ENCODE measurements at regions not wholly inside any gene's neighbourhood (a gene's known extent, or its start where the extent isn't known, plus 50 kb on each side); places are given as distances from the start of the nearest gene placed in this dataset.
A peak's percentile ranks its signal among the peaks of the same experiment; 100 is the strongest.
"Not testable (repeated sequence)": the region's sequence is repeated elsewhere in the genome, so short reads cannot be mapped to it uniquely, and the experiment has no call there.

DNA sequence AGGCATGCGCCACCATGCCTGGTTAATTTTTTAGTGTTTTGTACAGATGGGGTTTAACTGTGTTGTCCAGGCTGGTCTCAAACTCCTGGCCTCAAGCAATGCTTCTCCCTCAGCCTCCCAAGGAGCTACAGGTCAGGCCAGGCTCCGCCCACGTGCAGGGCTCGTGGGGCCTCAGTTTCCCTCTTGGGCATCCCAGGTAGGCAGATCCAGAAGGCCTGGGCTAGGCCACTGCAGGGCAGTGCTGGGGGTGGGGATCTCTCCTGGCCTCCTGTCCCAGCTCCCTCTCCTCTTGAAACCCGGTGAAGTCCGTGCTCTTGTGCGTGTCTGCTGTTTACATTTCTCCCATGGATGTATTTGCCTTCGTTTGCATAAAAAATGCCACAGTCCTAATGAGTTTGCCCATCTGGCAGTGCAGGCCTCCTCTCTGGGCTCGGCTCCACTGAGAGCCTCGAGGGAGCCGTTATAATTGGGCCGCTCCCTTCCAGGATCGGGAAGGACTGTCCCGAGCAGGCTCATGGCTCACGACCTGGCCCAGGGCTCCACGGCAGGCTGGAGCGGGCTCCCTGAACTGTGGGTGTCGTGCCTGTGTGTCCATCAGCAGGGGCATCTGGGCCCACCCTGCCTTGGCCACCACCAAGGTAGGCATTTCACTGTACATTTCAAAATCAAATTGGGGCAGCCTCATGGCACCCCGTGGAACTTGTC, 52.6 kb upstream of the RUFY1 start:
- peak; percentile 15 for DNase-seq

GRCh38 chr5:179495906-179496455, 54.4 kb upstream of the RUFY1 start:
- DNase-seq = no peak

GRCh38 chr5:179494774-179495526, 55.4 kb upstream of the RUFY1 start:
- DNase-seq = no peak

DNA sequence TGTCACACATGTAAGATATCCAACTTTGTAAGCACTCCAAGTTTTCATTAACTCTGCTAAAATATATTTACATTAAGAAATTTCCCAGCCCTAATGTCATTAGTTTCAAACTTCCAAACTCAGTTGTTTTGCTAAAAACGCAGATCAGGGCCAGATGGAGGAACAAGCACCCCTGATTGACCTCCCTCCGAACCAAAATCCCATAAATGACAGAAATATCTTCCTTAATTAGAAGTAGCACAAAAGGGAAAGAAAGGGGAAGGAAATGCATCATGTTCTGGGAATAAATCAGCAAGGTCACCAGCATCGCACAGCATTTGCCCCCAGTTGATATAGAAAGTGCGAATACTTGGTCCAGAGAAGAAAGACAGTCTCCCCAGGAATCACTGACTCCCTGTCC, 61.4 kb upstream of the RUFY1 start:
- DNase-seq = no peak

GRCh38 chr5:179488491-179488890, 61.9 kb upstream of the RUFY1 start:
- no peak for DNase-seq

- no peak for DNase-seq
Observed at GRCh38 chr5:179487145-179487544, 63.2 kb upstream of the RUFY1 start.

GRCh38 chr5:179486596-179487051, 63.7 kb upstream of the RUFY1 start:
- DNase-seq = no peak

GRCh38 chr5:179485845-179486575, 64.3 kb upstream of the RUFY1 start:
- no peak for DNase-seq

GRCh38 chr5:179484761-179485160, 65.6 kb upstream of the RUFY1 start:
- no peak for DNase-seq

GRCh38 chr5:179484201-179484600, 66.2 kb upstream of the RUFY1 start:
- DNase-seq = no peak

DNA sequence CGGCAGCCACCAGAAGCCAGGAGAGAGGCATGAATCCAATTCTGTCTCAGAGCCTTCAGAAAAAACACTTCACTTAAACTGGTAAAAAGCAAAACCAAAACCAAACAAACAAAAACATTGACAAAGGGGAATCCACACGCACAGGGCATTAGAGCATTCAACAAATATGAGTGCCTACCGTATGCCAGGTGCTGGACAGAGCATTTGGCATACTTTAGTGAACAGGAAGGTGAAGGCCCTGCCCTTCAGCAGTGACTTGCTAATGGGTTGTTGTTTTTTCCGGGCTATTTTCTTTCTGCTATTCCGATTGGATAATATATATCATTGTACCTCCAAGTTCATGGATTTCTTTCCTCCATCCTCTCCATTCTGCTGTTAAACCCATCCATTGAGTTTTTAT, 71.7 kb upstream of the RUFY1 start:
- DNase-seq = no peak

DNA sequence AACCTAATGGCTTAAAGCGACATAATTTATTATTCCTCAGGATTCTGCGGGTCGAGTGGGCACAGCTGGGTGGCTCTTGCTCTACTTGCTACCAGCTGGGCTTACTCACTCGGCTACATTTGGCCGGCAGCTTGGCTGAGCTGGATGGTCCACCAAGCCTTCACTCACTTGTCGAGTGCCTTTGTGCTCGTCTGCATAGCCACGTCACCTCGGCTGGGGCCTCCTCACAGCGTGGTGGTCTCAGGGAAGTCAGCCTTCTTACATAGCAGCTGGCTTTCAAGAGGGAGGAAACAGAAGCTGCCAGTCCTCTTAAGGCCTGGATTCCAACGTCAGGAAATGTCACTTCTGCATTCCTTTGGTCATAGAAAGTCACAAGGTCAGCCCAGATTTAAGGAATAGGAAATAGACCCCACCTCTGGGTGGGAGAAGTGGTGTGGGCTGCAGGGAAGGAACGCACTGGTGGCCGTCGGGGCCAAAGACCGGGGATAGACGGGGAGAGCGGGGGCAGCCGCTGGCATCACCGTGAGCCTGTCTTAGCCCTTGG, 75.1 kb upstream of the RUFY1 start:
- DNase-seq = peak; percentile 14

GRCh38 chr5:179472641-179473040, 77.7 kb upstream of the RUFY1 start:
- DNase-seq = no peak

DNA sequence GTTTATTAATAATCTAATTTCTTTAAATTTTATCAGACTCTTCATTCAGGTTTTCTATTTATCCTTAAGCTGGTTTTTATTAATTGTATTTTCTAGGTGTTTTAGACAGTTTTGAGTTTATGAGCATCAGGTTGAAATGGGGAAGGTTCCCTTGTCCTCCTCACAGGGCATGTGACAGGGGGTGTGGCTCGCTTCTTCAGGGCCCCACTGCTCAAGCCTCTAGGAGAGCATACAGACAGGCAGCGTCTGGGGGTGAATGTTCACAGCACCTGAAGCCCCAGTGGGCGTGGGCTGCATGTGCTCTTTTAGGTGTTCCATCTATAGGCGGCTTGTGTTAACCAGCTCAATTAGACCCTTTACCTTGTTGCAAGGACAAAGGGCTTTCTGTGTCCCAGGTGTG, 78.2 kb upstream of the RUFY1 start:
- DNase-seq = no peak

DNA sequence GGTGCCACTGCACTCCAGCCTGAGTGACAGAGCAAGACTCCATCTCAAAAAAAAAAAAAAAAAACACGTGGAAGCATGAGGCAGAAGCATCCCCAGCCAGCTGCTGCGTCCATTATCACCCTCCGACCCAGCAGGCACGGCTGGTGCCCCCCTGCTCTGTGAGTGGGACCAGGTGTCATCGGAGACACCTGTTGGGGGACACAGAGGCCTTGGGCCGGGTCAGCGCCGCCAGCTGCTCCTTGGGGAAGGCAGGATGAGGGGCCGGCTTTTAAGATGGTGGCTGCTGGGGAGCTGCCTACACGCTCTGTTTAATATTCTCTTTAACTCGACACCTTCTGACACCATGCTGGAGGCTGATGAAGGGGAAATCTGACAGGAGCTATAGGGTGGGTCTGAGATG, 80.2 kb upstream of the RUFY1 start:
- no peak for DNase-seq

DNA sequence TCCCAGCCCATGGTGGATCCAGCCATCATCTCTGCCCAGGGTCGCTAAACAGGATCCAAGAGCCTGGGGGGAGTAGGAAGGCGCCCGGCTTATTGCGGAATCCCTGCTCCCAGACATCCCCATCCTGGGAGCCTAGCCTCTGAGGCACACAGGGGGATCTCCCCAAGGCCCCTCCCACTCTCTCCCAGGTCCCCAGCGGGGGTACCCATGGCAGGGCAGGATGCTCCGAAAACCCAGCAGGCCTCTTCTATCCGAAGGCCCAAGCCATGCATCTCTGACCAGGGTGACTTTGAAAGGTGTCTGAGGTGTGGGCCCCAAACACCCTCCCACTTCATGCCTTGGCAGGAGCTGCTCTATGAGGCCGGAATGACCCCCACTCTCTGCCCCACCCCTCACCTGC, 81.7 kb upstream of the RUFY1 start:
- no peak for DNase-seq

GRCh38 chr5:179467441-179467840, 82.9 kb upstream of the RUFY1 start:
- DNase-seq = no peak

GRCh38 chr5:179464631-179465030, 85.7 kb upstream of the RUFY1 start:
- no peak for DNase-seq

- DNase-seq = no peak
Observed at GRCh38 chr5:179462040-179462439, 88.3 kb upstream of the RUFY1 start.

GRCh38 chr5:179461576-179461975, 88.8 kb upstream of the RUFY1 start:
- no peak for DNase-seq

GRCh38 chr5:179459771-179460170, 90.6 kb upstream of the RUFY1 start:
- no peak for DNase-seq

- no peak for DNase-seq
Observed at GRCh38 chr5:179457612-179458011, 92.7 kb upstream of the RUFY1 start.

- not testable (repeated sequence) for DNase-seq
Observed at GRCh38 chr5:179456075-179456474, 94.3 kb upstream of the RUFY1 start.

All from NCI-H446 treated with DMSO at 0.1 percent for 48 hours (cell line).